Spleen (tissue), 7 donors: ENCODE measurements at regions not wholly inside any gene's neighbourhood (a gene's known extent, or its start where the extent isn't known, plus 50 kb on each side); places are given as distances from the start of the nearest gene placed in this dataset.

ENCODE experiments used
- POLR2A ChIP-seq, 3 donors: fragments of 450-650 bp; IDR thresholded peaks; one replicate each; pipeline ENCODE4 v1.5.1; 2017; ENCODE audit warnings: antibody characterized with exemption in 3 of 3, mild to moderate bottlenecking in 1 of 3
- POLR2AphosphoS5 ChIP-seq, 3 donors: sonication (generic); formaldehyde crosslinking; IDR thresholded peaks; one replicate each; pipeline ENCODE4 v1.5.1; 2017; ENCODE audit warnings: antibody characterized with exemption in 3 of 3
- TF ChIP-seq, protein P1 (sequence below), 11 experiments: fragments of 200-600 bp in 7 of 11; fragments of 450-650 bp in 4 of 11; sonication (generic) in 4 of 11; IDR thresholded peaks in 8 of 11; conservative IDR thresholded peaks in 3 of 11; 1 replicate in 7 of 11; 2 replicates in 4 of 11; pipeline versions ENCODE4 v1.4.0 to v1.8.0; 2016 to 2021; ENCODE audit warnings: antibody characterized with exemption in 11 of 11, inconsistent platforms in 4 of 11, mild to moderate bottlenecking in 1 of 11
- donor health status: DM: no; HTN: no; CAD: no; lungs with moderate emphysema.
- donor health status: DM: no; HTN: no; CAD: no.
- donor health status: DM: no; HTN: no; CAD: no.

DNA sequence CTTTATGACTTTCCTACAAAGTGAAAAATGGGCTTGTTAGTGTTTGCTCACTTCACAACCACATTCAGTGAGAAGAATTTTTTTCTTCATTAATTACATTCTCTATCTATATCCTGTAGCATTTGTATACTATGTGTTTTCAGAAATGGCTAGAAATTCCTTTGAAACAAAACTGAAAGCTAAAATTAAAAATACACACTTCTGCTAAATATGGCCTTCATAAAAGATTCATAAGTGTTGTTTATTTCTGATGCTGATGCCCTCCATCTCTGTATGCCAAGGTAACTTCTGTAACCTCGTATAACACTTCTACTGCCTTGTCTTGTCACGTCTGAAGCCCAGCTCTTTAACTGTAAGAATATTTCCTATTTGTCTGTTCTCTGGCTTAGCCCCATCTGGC is 59.8 kb downstream of the PMAIP1 start:
- no peak for TF ChIP-seq POLR2A (IDR thresholded peaks at IDR 0.05)
- TF ChIP-seq, protein P1, sequence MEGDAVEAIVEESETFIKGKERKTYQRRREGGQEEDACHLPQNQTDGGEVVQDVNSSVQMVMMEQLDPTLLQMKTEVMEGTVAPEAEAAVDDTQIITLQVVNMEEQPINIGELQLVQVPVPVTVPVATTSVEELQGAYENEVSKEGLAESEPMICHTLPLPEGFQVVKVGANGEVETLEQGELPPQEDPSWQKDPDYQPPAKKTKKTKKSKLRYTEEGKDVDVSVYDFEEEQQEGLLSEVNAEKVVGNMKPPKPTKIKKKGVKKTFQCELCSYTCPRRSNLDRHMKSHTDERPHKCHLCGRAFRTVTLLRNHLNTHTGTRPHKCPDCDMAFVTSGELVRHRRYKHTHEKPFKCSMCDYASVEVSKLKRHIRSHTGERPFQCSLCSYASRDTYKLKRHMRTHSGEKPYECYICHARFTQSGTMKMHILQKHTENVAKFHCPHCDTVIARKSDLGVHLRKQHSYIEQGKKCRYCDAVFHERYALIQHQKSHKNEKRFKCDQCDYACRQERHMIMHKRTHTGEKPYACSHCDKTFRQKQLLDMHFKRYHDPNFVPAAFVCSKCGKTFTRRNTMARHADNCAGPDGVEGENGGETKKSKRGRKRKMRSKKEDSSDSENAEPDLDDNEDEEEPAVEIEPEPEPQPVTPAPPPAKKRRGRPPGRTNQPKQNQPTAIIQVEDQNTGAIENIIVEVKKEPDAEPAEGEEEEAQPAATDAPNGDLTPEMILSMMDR (IDR thresholded peaks at IDR 0.05 in 8 of 11, conservative IDR thresholded peaks at IDR 0.05 in 3 of 11) = no peak
- TF ChIP-seq POLR2AphosphoS5 (IDR thresholded peaks at IDR 0.05) = no peak
